ENCODE measurements at regions not wholly inside any gene's neighbourhood (a gene's known extent, or its start where the extent isn't known, plus 50 kb on each side); places are given as distances from the start of the nearest gene placed in this dataset.

GRCh38 chr6:74642101-74642500 lies 563.8 kb downstream of the COL12A1 start:
- TF ChIP-seq CTCF (IDR thresholded peaks at IDR 0.05) (no peak), POLR2A (IDR thresholded peaks at IDR 0.05) (no peak)

All from vagina (tissue), 2 donors.